IPS-20b (cell line): ENCODE measurements at regions not wholly inside any gene's neighbourhood (a gene's known extent, or its start where the extent isn't known, plus 50 kb on each side); places are given as distances from the start of the nearest gene placed in this dataset.

ENCODE experiments used
- H3K27ac ChIP-seq: one replicate; pipeline ENCODE4 v1.5.1; 2013; ENCODE audit warnings: low read length
- H3K27me3 ChIP-seq: 2 replicates; pipeline ENCODE4 v1.6.1; 2013; ENCODE audit warnings: mild to moderate bottlenecking, low read length, inconsistent platforms; ENCODE audit not compliant: insufficient read depth
- H3K36me3 ChIP-seq: 2 replicates; pipeline ENCODE4 v1.6.1; 2013; ENCODE audit warnings: low read depth, mild to moderate bottlenecking, inconsistent platforms, low read length, moderate library complexity; ENCODE audit not compliant: insufficient read depth
- H3K4me1 ChIP-seq: 2 replicates; pipeline ENCODE4 v1.6.1; 2013; ENCODE audit warnings: mild to moderate bottlenecking, control low read depth, inconsistent platforms, low read length, moderate library complexity; ENCODE audit not compliant: insufficient read depth
- H3K4me3 ChIP-seq: 2 replicates; pipeline ENCODE4 v1.5.1; 2013; ENCODE audit warnings: mild to moderate bottlenecking, low read length, inconsistent platforms
- H3K9ac ChIP-seq: 2 replicates; pipeline ENCODE4 v1.6.1; 2013; ENCODE audit warnings: low read depth, mild to moderate bottlenecking, inconsistent platforms, low read length, moderate library complexity
- H3K9me3 ChIP-seq: 2 replicates; pipeline ENCODE4 v1.6.1; 2013; ENCODE audit warnings: mild to moderate bottlenecking, low read depth, low read length, inconsistent platforms; ENCODE audit not compliant: insufficient read depth

- no peak overlapping the region for H3K9ac ChIP-seq
- H3K36me3 ChIP-seq = no peaks in the 10 kb centered on the region
- no peaks in the 10 kb centered on the region for H3K27me3 ChIP-seq
- no peaks in the 10 kb centered on the region for H3K4me1 ChIP-seq
- no peak overlapping the region for H3K4me3 ChIP-seq
- no peaks in the 10 kb centered on the region for H3K9me3 ChIP-seq
- H3K27ac ChIP-seq = no peak overlapping the region
These were observed 1297.7 kb downstream of the C4orf33 start for GRCh38 chr4:130393642-130394041.

DNA sequence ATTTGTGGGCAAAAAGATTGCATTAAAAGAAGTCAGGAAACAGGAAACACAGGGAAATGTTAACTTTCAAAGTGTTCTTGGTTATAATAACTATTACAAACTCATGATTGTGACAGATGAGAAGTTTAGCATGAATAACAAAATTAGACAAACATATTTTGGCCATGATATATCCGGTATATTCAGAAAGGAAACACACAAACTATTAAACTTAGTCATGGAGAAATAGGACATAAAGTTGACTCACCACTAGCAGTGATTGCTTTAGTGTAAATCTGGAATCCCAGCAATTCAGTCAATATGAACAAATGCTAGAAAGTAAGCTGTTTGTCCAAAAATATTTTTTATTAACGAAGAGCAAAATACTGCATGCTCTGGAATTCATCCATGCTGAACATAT is 1299.9 kb downstream of the C4orf33 start:
- Histone ChIP-seq H3K27ac (no peak overlapping the region), H3K9ac (no peak overlapping the region), H3K36me3 (no peaks in the 10 kb centered on the region), H3K4me1 (no peaks in the 10 kb centered on the region), H3K4me3 (no peak overlapping the region), H3K9me3 (no peaks in the 10 kb centered on the region), H3K27me3 (no peaks in the 10 kb centered on the region)

DNA sequence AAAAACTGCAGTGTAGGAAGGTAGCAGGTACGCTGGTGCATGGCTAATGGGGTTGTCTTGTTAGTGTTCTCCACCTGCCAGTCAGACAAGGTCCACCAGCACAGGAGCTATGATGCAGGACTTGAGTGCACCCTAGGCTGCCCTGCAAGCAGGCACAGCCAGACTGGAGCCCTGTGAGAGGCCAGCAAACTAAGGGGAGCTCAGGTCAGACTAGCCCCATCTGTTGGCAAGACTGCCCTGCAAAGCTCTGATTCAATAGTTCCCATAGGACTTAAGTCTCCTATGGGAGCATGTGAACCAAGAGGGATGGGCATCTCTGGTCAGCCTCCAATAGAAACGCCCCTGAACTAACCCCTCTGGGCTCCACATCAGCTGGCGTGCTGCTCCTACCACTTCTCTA is 1307.3 kb downstream of the C4orf33 start:
- H3K4me1 ChIP-seq = no peaks in the 10 kb centered on the region
- H3K4me3 ChIP-seq = no peak overlapping the region
- H3K9ac ChIP-seq = no peak overlapping the region
- no peaks in the 10 kb centered on the region for H3K36me3 ChIP-seq
- no peaks in the 10 kb centered on the region for H3K9me3 ChIP-seq
- H3K27me3 ChIP-seq = no peaks in the 10 kb centered on the region
- H3K27ac ChIP-seq = no peak overlapping the region

- no peaks in the 10 kb centered on the region for H3K9me3 ChIP-seq
- no peak overlapping the region for H3K27ac ChIP-seq
- H3K9ac ChIP-seq = no peak overlapping the region
- H3K27me3 ChIP-seq = no peaks in the 10 kb centered on the region
- no peaks in the 10 kb centered on the region for H3K4me1 ChIP-seq
- H3K4me3 ChIP-seq = no peak overlapping the region
- H3K36me3 ChIP-seq = no peaks in the 10 kb centered on the region
These were observed 1320.3 kb downstream of the C4orf33 start for GRCh38 chr4:130416228-130416627.

DNA sequence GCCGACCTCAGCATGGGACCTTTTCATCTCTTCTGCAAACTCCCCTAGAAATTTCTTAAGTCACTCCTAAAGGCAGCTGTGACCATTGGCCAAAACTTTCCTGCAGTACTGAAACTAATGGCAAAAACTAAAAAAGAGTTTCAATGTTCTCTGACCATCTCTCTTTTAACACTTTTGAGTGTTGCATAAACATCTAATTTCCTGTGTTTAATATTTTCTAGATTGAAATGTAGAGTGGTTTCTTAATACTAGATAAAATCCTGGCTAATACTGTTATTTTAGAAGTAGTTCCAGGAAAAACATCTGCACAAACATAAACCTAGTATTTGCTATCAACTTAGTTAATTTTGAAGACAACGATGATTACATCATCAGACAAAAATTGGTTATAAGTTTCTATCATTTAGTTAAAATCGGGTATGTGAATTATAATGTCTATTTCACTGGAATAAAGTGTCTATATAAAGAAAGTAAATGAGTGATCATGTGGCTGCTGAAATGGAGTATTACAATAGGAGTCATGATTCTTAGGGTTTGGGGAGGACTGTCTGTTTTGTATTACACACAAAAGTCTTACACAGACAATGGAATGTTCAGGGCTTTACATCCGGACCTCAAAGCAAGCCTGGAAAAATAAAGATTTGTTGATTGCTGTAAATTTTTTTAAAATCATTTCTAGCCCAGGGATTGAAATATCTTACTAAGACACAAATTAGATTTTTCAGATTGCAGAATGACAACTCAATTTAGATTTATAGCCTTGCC is 1323.4 kb downstream of the C4orf33 start:
- H3K27me3 ChIP-seq = no peaks in the 10 kb centered on the region
- no peaks in the 10 kb centered on the region for H3K9me3 ChIP-seq
- no peaks in the 10 kb centered on the region for H3K4me1 ChIP-seq
- H3K36me3 ChIP-seq = no peaks in the 10 kb centered on the region
- no peak overlapping the region for H3K9ac ChIP-seq
- no peak overlapping the region for H3K27ac ChIP-seq
- no peak overlapping the region for H3K4me3 ChIP-seq

DNA sequence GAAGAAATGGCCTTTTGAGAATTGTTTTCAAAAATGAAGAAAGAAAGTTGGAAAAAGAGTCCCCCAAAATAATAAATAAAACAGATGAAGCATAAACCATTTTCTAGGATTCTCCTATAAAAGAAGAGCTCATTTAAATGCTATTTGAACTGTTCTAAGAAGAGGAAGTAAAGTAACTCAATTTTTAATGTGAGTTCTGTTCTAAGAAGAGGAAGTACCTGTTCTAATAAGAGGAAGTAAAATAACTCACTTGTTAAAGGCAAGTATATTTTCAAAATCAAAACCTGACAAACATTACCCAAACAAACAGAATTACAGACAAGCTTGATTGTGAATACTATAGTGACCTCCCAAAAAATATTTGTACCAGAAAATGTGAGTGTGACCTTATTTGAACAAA is 1326.3 kb downstream of the C4orf33 start:
- Histone ChIP-seq H3K4me1 (no peaks in the 10 kb centered on the region), H3K36me3 (no peaks in the 10 kb centered on the region), H3K4me3 (no peak overlapping the region), H3K27me3 (no peaks in the 10 kb centered on the region), H3K9me3 (no peaks in the 10 kb centered on the region), H3K27ac (no peak overlapping the region), H3K9ac (no peak overlapping the region)

DNA sequence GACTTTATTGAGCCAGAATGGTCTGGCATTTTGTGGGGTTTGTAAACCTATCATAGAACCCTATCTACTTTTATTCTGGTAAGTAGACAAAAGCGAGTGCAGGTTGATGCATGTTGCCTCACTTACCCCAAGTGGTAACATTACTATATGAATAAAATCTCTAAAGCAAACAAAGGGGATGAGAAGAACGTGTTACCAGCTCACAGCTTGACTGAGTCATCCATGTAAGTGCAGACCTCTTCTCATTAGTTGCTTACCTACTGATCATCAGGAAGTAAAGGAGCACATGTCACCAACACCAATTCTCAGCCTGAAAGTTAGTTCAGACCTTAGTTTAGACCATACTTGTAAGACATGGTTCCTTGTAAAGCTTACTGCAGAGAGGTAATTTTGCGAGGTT is 1328.3 kb downstream of the C4orf33 start:
- Histone ChIP-seq H3K4me3 (no peak overlapping the region), H3K27me3 (no peaks in the 10 kb centered on the region), H3K9ac (no peak overlapping the region), H3K27ac (no peak overlapping the region), H3K36me3 (no peaks in the 10 kb centered on the region), H3K9me3 (no peaks in the 10 kb centered on the region), H3K4me1 (no peaks in the 10 kb centered on the region)

- no peaks in the 10 kb centered on the region for H3K27me3 ChIP-seq
- H3K9me3 ChIP-seq = no peaks in the 10 kb centered on the region
- no peak overlapping the region for H3K27ac ChIP-seq
- H3K4me1 ChIP-seq = no peaks in the 10 kb centered on the region
- no peak overlapping the region for H3K9ac ChIP-seq
- no peaks in the 10 kb centered on the region for H3K36me3 ChIP-seq
- no peak overlapping the region for H3K4me3 ChIP-seq
These were observed 1336.3 kb downstream of the C4orf33 start for GRCh38 chr4:130432289-130432688.

DNA sequence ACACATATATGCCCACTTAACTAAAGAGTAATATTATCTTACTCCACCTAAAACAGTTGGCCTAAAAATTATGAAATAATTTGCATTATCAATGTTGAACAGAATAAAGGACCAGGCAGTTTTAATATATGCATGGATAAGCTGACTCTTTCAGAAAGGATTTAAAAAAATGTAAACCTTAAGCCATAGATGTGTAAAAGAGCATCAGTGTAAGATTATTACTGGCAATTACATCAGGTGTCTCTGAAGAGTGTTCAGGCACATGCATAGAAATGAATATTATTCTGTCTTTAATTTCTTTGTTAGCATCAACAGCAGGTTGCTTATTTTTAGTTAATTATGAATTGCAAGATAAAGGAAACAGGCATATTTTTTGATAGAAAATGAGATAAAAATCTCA is 1353.8 kb downstream of the C4orf33 start:
- no peaks in the 10 kb centered on the region for H3K27me3 ChIP-seq
- no peaks in the 10 kb centered on the region for H3K36me3 ChIP-seq
- H3K27ac ChIP-seq = no peak overlapping the region
- no peak overlapping the region for H3K9ac ChIP-seq
- peaks cover 4% of the 10 kb centered on the region; the same call in 1 of the 2 replicates for H3K9me3 ChIP-seq
- no peak overlapping the region for H3K4me3 ChIP-seq
- H3K4me1 ChIP-seq = no peaks in the 10 kb centered on the region

DNA sequence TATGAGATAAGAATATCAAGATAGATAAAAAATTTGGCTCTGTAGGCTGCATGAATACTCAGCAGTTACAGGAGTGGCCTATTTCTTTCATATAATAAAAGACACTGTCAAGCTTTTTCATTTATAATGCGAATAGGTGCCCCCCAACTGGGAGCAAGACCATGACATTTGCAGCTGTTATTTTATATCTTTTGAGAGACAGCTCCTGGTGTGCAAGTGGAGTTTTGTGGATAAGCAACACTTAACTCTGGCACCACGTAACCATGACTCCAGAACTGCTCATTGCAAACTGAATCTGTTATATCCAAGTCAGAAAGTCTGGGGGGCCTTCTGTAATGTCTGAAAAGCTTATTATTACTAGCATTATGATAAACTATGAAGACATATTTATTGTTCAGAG is 1372.4 kb downstream of the C4orf33 start:
- Histone ChIP-seq H3K36me3 (no peaks in the 10 kb centered on the region), H3K27me3 (no peaks in the 10 kb centered on the region), H3K4me1 (no peaks in the 10 kb centered on the region), H3K9ac (no peak overlapping the region), H3K4me3 (no peak overlapping the region), H3K9me3 (no peaks in the 10 kb centered on the region), H3K27ac (no peak overlapping the region)

DNA sequence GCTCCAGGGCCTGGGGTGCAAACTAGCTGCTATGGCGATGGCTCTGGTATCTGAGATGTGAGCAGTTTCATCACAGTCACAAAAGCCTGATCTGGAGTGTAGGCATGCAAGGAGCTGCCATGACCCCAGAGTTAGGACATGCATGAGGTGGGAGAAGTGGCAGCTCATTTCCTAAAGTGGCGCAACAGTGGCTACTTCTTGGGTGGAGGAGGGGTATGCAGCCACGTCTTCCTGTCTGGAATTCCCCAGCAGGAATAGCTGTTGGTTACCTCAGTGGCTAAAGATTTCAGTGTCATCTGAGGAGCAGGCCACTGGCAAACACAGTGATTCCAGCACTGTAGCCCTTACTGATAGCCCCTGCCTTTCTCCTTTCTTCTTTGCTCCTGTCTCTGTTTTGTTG is 1382.5 kb downstream of the C4orf33 start:
- Histone ChIP-seq H3K36me3 (no peaks in the 10 kb centered on the region), H3K27ac (no peak overlapping the region), H3K4me1 (no peaks in the 10 kb centered on the region), H3K4me3 (no peak overlapping the region), H3K27me3 (no peaks in the 10 kb centered on the region), H3K9ac (no peak overlapping the region), H3K9me3 (no peaks in the 10 kb centered on the region)

DNA sequence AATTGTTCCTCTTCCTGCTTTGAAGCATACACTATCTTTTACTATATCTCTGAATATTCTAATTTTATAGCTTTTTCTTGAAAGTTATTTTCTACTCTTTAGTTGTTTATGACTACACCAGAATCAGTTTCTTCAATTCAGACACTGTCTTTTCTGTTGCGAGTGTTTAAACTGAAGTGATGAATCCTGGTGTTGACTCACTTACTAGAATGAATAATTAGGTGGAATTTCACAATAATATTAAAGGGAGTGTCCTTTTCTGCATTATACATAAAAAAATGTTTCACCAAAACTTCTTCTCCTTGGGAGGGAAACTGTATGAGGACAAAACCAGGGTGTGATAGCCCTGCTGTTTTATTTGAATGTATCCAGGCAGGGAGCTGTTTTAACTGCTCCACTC is 1383.1 kb downstream of the C4orf33 start:
- H3K4me1 ChIP-seq = no peaks in the 10 kb centered on the region
- H3K4me3 ChIP-seq = no peak overlapping the region
- no peak overlapping the region for H3K27ac ChIP-seq
- no peaks in the 10 kb centered on the region for H3K9me3 ChIP-seq
- no peaks in the 10 kb centered on the region for H3K27me3 ChIP-seq
- no peaks in the 10 kb centered on the region for H3K36me3 ChIP-seq
- H3K9ac ChIP-seq = no peak overlapping the region
